ENCODE measurements at regions not wholly inside any gene's neighbourhood (a gene's known extent, or its start where the extent isn't known, plus 50 kb on each side); places are given as distances from the start of the nearest gene placed in this dataset.

- no peak for TF ChIP-seq ZNF532 (CRISPR knock-in tag; IDR thresholded peaks at IDR 0.05; ENCODE audit: borderline replicate concordance)
Observed at GRCh38 chr10:2898509-2898860, 168.9 kb upstream of the PFKP start (continued).

- no peak for DNase-seq (ENCODE audit: low spot score)
- no peak for ATAC-seq
- H3K27ac Mint-ChIP-seq: no peak overlapping the region
- no peaks in the 10 kb centered on the region; the same call in 1 of the 2 replicates for H3K4me1 Mint-ChIP-seq
- no peaks in the 10 kb centered on the region for H3K27me3 Mint-ChIP-seq (ENCODE audit: low read depth)
- H3K36me3 Mint-ChIP-seq: no peaks in the 10 kb centered on the region
- TF ChIP-seq, protein P1, sequence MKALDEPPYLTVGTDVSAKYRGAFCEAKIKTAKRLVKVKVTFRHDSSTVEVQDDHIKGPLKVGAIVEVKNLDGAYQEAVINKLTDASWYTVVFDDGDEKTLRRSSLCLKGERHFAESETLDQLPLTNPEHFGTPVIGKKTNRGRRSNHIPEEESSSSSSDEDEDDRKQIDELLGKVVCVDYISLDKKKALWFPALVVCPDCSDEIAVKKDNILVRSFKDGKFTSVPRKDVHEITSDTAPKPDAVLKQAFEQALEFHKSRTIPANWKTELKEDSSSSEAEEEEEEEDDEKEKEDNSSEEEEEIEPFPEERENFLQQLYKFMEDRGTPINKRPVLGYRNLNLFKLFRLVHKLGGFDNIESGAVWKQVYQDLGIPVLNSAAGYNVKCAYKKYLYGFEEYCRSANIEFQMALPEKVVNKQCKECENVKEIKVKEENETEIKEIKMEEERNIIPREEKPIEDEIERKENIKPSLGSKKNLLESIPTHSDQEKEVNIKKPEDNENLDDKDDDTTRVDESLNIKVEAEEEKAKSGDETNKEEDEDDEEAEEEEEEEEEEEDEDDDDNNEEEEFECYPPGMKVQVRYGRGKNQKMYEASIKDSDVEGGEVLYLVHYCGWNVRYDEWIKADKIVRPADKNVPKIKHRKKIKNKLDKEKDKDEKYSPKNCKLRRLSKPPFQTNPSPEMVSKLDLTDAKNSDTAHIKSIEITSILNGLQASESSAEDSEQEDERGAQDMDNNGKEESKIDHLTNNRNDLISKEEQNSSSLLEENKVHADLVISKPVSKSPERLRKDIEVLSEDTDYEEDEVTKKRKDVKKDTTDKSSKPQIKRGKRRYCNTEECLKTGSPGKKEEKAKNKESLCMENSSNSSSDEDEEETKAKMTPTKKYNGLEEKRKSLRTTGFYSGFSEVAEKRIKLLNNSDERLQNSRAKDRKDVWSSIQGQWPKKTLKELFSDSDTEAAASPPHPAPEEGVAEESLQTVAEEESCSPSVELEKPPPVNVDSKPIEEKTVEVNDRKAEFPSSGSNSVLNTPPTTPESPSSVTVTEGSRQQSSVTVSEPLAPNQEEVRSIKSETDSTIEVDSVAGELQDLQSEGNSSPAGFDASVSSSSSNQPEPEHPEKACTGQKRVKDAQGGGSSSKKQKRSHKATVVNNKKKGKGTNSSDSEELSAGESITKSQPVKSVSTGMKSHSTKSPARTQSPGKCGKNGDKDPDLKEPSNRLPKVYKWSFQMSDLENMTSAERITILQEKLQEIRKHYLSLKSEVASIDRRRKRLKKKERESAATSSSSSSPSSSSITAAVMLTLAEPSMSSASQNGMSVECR (CRISPR knock-in tag; IDR thresholded peaks at IDR 0.05; ENCODE audit: borderline replicate concordance): no peak
- TF ChIP-seq PREB (CRISPR knock-in tag; IDR thresholded peaks at IDR 0.05; ENCODE audit: borderline replicate concordance) (no peak), ZMAT4 (CRISPR knock-in tag; IDR thresholded peaks at IDR 0.05) (no peak), ERG (CRISPR knock-in tag; IDR thresholded peaks at IDR 0.05) (no peak), ZBTB21 (CRISPR knock-in tag; IDR thresholded peaks at IDR 0.05; ENCODE audit: borderline replicate concordance) (no peak), ZNF121 (CRISPR knock-in tag; IDR thresholded peaks at IDR 0.05) (no peak), ZNF219 (CRISPR knock-in tag; IDR thresholded peaks at IDR 0.05; ENCODE audit: borderline replicate concordance) (no peak), ETV6 (CRISPR knock-in tag; IDR thresholded peaks at IDR 0.05) (no peak), NR1H2 (CRISPR knock-in tag; IDR thresholded peaks at IDR 0.05) (no peak)
- TF ChIP-seq, protein P2, sequence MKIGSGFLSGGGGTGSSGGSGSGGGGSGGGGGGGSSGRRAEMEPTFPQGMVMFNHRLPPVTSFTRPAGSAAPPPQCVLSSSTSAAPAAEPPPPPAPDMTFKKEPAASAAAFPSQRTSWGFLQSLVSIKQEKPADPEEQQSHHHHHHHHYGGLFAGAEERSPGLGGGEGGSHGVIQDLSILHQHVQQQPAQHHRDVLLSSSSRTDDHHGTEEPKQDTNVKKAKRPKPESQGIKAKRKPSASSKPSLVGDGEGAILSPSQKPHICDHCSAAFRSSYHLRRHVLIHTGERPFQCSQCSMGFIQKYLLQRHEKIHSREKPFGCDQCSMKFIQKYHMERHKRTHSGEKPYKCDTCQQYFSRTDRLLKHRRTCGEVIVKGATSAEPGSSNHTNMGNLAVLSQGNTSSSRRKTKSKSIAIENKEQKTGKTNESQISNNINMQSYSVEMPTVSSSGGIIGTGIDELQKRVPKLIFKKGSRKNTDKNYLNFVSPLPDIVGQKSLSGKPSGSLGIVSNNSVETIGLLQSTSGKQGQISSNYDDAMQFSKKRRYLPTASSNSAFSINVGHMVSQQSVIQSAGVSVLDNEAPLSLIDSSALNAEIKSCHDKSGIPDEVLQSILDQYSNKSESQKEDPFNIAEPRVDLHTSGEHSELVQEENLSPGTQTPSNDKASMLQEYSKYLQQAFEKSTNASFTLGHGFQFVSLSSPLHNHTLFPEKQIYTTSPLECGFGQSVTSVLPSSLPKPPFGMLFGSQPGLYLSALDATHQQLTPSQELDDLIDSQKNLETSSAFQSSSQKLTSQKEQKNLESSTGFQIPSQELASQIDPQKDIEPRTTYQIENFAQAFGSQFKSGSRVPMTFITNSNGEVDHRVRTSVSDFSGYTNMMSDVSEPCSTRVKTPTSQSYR (CRISPR knock-in tag; IDR thresholded peaks at IDR 0.05): no peak
- TF ChIP-seq, protein P3, sequence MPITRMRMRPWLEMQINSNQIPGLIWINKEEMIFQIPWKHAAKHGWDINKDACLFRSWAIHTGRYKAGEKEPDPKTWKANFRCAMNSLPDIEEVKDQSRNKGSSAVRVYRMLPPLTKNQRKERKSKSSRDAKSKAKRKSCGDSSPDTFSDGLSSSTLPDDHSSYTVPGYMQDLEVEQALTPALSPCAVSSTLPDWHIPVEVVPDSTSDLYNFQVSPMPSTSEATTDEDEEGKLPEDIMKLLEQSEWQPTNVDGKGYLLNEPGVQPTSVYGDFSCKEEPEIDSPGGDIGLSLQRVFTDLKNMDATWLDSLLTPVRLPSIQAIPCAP (CRISPR knock-in tag; IDR thresholded peaks at IDR 0.05): no peak
- no peak overlapping the region for H3K4me3 Mint-ChIP-seq
- ChIA-PET POLR2A (no interaction called here), CTCF (no interaction called here)
- H3K9me3 Mint-ChIP-seq: no peaks in the 10 kb centered on the region
Observed at GRCh38 chr10:2897619-2898508, 169.5 kb upstream of the PFKP start.
